ENCODE measurements at regions not wholly inside any gene's neighbourhood (a gene's known extent, or its start where the extent isn't known, plus 50 kb on each side); places are given as distances from the start of the nearest gene placed in this dataset.

GRCh38 chr17:34000639-34001038 is 254.4 kb upstream of the CCL2 start:
- no peak for TF ChIP-seq CTCF (IDR thresholded peaks at IDR 0.05)
- TF ChIP-seq EZH2 (IDR thresholded peaks at IDR 0.05; ENCODE audit: borderline replicate concordance, insufficient read depth, low read depth, low read length, poor library complexity, severe bottlenecking) = no peak
